ENCODE measurements at regions not wholly inside any gene's neighbourhood (a gene's known extent, or its start where the extent isn't known, plus 50 kb on each side); places are given as distances from the start of the nearest gene placed in this dataset.

- H3K9me3 ChIP-seq (ENCODE audit: control insufficient read depth, insufficient read depth, low read length) = no peaks in the 10 kb centered on the region
- no peaks in the 10 kb centered on the region for H3F3A ChIP-seq (ENCODE audit: control insufficient read depth, insufficient read depth)
- TF ChIP-seq EZH2phosphoT487 (IDR thresholded peaks at IDR 0.05; ENCODE audit: borderline replicate concordance, low read length) = no peak
- TF ChIP-seq CTCF (IDR thresholded peaks at IDR 0.05; ENCODE audit: low read depth, low read length, poor library complexity, severe bottlenecking) = no peak
- no peaks in the 10 kb centered on the region for H3K9me2 ChIP-seq (replicated peaks; ENCODE audit: control insufficient read depth, low read length)
- H3K4me2 ChIP-seq (ENCODE audit: low read length) = no peak overlapping the region
- H3K27me3 ChIP-seq (ENCODE audit: control insufficient read depth, low read length) = peaks cover 7% of the 10 kb centered on the region; the same call in 1 of the 2 replicates
- no peaks in the 10 kb centered on the region for H3K79me2 ChIP-seq (ENCODE audit: control insufficient read depth, low read length)
- no peak overlapping the region for H3K4me3 ChIP-seq (ENCODE audit: low read length)
- H3K36me3 ChIP-seq (ENCODE audit: control insufficient read depth, low read length) = no peaks in the 10 kb centered on the region
- H3K27ac ChIP-seq (ENCODE audit: low read depth, low read length) = no peak overlapping the region
- H3K4me1 ChIP-seq (ENCODE audit: control insufficient read depth, low read length) = no peaks in the 10 kb centered on the region
- H4K20me1 ChIP-seq (ENCODE audit: control insufficient read depth, insufficient read depth, low read depth, low read length) = no peaks in the 10 kb centered on the region
Observed at GRCh38 chr1:157196245-157196543, 58.0 kb upstream of the ETV3 start.

- Histone ChIP-seq H3K27me3 (ENCODE audit: control insufficient read depth, low read length) (peaks cover 7% of the 10 kb centered on the region; the same call in 1 of the 2 replicates), H3K9me3 (ENCODE audit: control insufficient read depth, insufficient read depth, low read length) (no peaks in the 10 kb centered on the region), H3K9me2 (replicated peaks; ENCODE audit: control insufficient read depth, low read length) (no peaks in the 10 kb centered on the region), H3K27ac (ENCODE audit: low read depth, low read length) (no peak overlapping the region), H3K4me3 (ENCODE audit: low read length) (no peak overlapping the region), H3F3A (ENCODE audit: control insufficient read depth, insufficient read depth) (no peaks in the 10 kb centered on the region), H3K36me3 (ENCODE audit: control insufficient read depth, low read length) (no peaks in the 10 kb centered on the region), H3K4me2 (ENCODE audit: low read length) (no peak overlapping the region), H3K4me1 (ENCODE audit: control insufficient read depth, low read length) (no peaks in the 10 kb centered on the region), H3K79me2 (ENCODE audit: control insufficient read depth, low read length) (no peaks in the 10 kb centered on the region), H4K20me1 (ENCODE audit: control insufficient read depth, insufficient read depth, low read depth, low read length) (no peaks in the 10 kb centered on the region)
- no peak for TF ChIP-seq EZH2phosphoT487 (IDR thresholded peaks at IDR 0.05; ENCODE audit: borderline replicate concordance, low read length)
- no peak for TF ChIP-seq CTCF (IDR thresholded peaks at IDR 0.05; ENCODE audit: low read depth, low read length, poor library complexity, severe bottlenecking)
Observed at GRCh38 chr1:157195521-157196244, 57.5 kb upstream of the ETV3 start.

- Histone ChIP-seq H3K9me2 (replicated peaks; ENCODE audit: control insufficient read depth, low read length) (no peaks in the 10 kb centered on the region), H3K4me2 (ENCODE audit: low read length) (no peak overlapping the region), H3K36me3 (ENCODE audit: control insufficient read depth, low read length) (no peaks in the 10 kb centered on the region), H3K27ac (ENCODE audit: low read depth, low read length) (no peak overlapping the region), H3K79me2 (ENCODE audit: control insufficient read depth, low read length) (no peaks in the 10 kb centered on the region), H3K4me1 (ENCODE audit: control insufficient read depth, low read length) (no peaks in the 10 kb centered on the region), H3K9me3 (ENCODE audit: control insufficient read depth, insufficient read depth, low read length) (no peaks in the 10 kb centered on the region), H3K27me3 (ENCODE audit: control insufficient read depth, low read length) (peaks cover 7% of the 10 kb centered on the region; the same call in 1 of the 2 replicates), H4K20me1 (ENCODE audit: control insufficient read depth, insufficient read depth, low read depth, low read length) (no peaks in the 10 kb centered on the region), H3K4me3 (ENCODE audit: low read length) (no peak overlapping the region), H3F3A (ENCODE audit: control insufficient read depth, insufficient read depth) (no peaks in the 10 kb centered on the region)
- TF ChIP-seq EZH2phosphoT487 (IDR thresholded peaks at IDR 0.05; ENCODE audit: borderline replicate concordance, low read length) (no peak), CTCF (IDR thresholded peaks at IDR 0.05; ENCODE audit: low read depth, low read length, poor library complexity, severe bottlenecking) (no peak)
Observed at GRCh38 chr1:157194731-157195520, 56.7 kb upstream of the ETV3 start.
